HepG2 (cell line): ENCODE measurements at regions not wholly inside any gene's neighbourhood (a gene's known extent, or its start where the extent isn't known, plus 50 kb on each side); places are given as distances from the start of the nearest gene placed in this dataset.

Source experiments
- JUN ChIP-seq: sonication (generic); formaldehyde crosslinking; IDR thresholded peaks from 2 replicates; pipeline ENCODE4 v1.4.0; 2020; ENCODE audit warnings: mild to moderate bottlenecking, missing genetic modification reagents
- POLR2A ChIP-seq, 2 experiments: IDR thresholded peaks; 2 replicates each; pipeline ENCODE4 v1.6.1; 2011; ENCODE audit warnings: low read depth in 2 of 2, low read length in 2 of 2, mild to moderate bottlenecking in 1 of 2, moderate library complexity in 1 of 2; ENCODE audit not compliant: insufficient read depth in 1 of 2
- POLR2AphosphoS5 ChIP-seq: IDR thresholded peaks from 2 replicates; pipeline ENCODE4 v1.6.1; 2012; ENCODE audit warnings: low read depth, low read length
- TRIM24 ChIP-seq: sonication (generic); formaldehyde crosslinking; IDR thresholded peaks from 2 replicates; pipeline ENCODE4 v1.8.0; 2022; ENCODE audit warnings: mild to moderate bottlenecking, missing genetic modification reagents

- TF ChIP-seq TRIM24 (CRISPR knock-in tag) (no peak), JUN (no peak), POLR2A (IDR thresholded peaks at IDR 0.05; ENCODE audit: insufficient read depth in 1 of 2, low read depth in 2 of 2, low read length in 2 of 2) (no peak), POLR2AphosphoS5 (no peak)
Measured at GRCh38 chr4:130534651-130535050, 1438.7 kb downstream of the C4orf33 start.
